ENCODE measurements at regions not wholly inside any gene's neighbourhood (a gene's known extent, or its start where the extent isn't known, plus 50 kb on each side); places are given as distances from the start of the nearest gene placed in this dataset.

GRCh38 chr12:38016602-38017001, 300.0 kb upstream of the ALG10B start:
- no peaks in the 10 kb centered on the region for H3K36me3 ChIP-seq
- H3K4me1 ChIP-seq = no peaks in the 10 kb centered on the region
- WGBS, 2 donors (ENCODE audit: low coverage in 1 of 2) = 62 to 79% methylated on average over 4 of the region's 4 CpGs
- intact Hi-C loops (cut with DNase I; ENCODE audit: low total_unique reads) (no loop called here), in situ Hi-C loops (cut with MboI; ENCODE audit: low pct_ligation_motif_present in 1 of 4, low pct_unique_long_range_greater_than_20kb in 1 of 4, low sequenced_read_pairs in 3 of 4) (no loop called here)
- H3K4me3 ChIP-seq = no peak overlapping the region
- H3K9me3 ChIP-seq = peaks cover 36 to 38% of the 10 kb centered on the region in 2 donors
- TF ChIP-seq EP300 (IDR thresholded peaks at IDR 0.05; ENCODE audit: low read depth) (no peak), POLR2AphosphoS5 (IDR thresholded peaks at IDR 0.05) (no peak), CTCF (IDR thresholded peaks at IDR 0.05) (no peak), POLR2A (IDR thresholded peaks at IDR 0.05) (no peak)
- no peaks in the 10 kb centered on the region for H3K27me3 ChIP-seq
- no peak for DNase-seq
- H3K27ac ChIP-seq = no peak overlapping the region

GRCh38 chr12:38025916-38026315, 290.7 kb upstream of the ALG10B start:
- H3K36me3 ChIP-seq = no peaks in the 10 kb centered on the region
- in situ Hi-C loops (cut with MboI; ENCODE audit: low pct_ligation_motif_present in 1 of 4, low pct_unique_long_range_greater_than_20kb in 1 of 4, low sequenced_read_pairs in 3 of 4) = no loop called here
- TF ChIP-seq POLR2A (IDR thresholded peaks at IDR 0.05) (no peak), EP300 (IDR thresholded peaks at IDR 0.05; ENCODE audit: low read depth) (no peak), POLR2AphosphoS5 (IDR thresholded peaks at IDR 0.05) (no peak), CTCF (IDR thresholded peaks at IDR 0.05) (no peak)
- peaks cover 40 to 41% of the 10 kb centered on the region in 2 donors for H3K9me3 ChIP-seq
- intact Hi-C loops (cut with DNase I; ENCODE audit: low total_unique reads) = no loop called here
- no peaks in the 10 kb centered on the region for H3K27me3 ChIP-seq
- H3K4me1 ChIP-seq = no peaks in the 10 kb centered on the region
- DNase-seq = no peak
- H3K4me3 ChIP-seq = no peak overlapping the region
- H3K27ac ChIP-seq = no peak overlapping the region
- 38 to 39% methylated on average over 1 of the region's 1 CpG for WGBS, 2 donors (ENCODE audit: low coverage in 1 of 2)

GRCh38 chr12:38053113-38053512, 263.5 kb upstream of the ALG10B start:
- Histone ChIP-seq H3K27ac (no peak overlapping the region), H3K4me1 (no peaks in the 10 kb centered on the region), H3K36me3 (no peaks in the 10 kb centered on the region), H3K27me3 (no peaks in the 10 kb centered on the region), H3K9me3 (peaks cover 0 to 7% of the 10 kb centered on the region in 2 donors), H3K4me3 (no peak overlapping the region)
- TF ChIP-seq EP300 (IDR thresholded peaks at IDR 0.05; ENCODE audit: low read depth) (no peak), CTCF (IDR thresholded peaks at IDR 0.05) (no peak), POLR2AphosphoS5 (IDR thresholded peaks at IDR 0.05) (no peak), POLR2A (IDR thresholded peaks at IDR 0.05) (no peak)
- no peak for DNase-seq
- in situ Hi-C loops (cut with MboI; ENCODE audit: low pct_ligation_motif_present in 1 of 4, low pct_unique_long_range_greater_than_20kb in 1 of 4, low sequenced_read_pairs in 3 of 4) = no loop called here
- intact Hi-C loops (cut with DNase I; ENCODE audit: low total_unique reads) = no loop called here
- 67 to 90% methylated on average over 3 to 16 of the region's 16 CpGs for WGBS, 2 donors (ENCODE audit: low coverage in 1 of 2)

GRCh38 chr12:38053655-38054464, 262.7 kb upstream of the ALG10B start:
- Histone ChIP-seq H3K27ac (no peak overlapping the region), H3K9me3 (peaks cover 0 to 4% of the 10 kb centered on the region in 2 donors), H3K4me1 (no peaks in the 10 kb centered on the region), H3K36me3 (no peaks in the 10 kb centered on the region), H3K27me3 (no peaks in the 10 kb centered on the region), H3K4me3 (no peak overlapping the region)
- WGBS, 2 donors (ENCODE audit: low coverage in 1 of 2) = 48 to 77% methylated on average over 5 to 34 of the region's 34 CpGs
- intact Hi-C loops (cut with DNase I; ENCODE audit: low total_unique reads) = no loop called here
- in situ Hi-C loops (cut with MboI; ENCODE audit: low pct_ligation_motif_present in 1 of 4, low pct_unique_long_range_greater_than_20kb in 1 of 4, low sequenced_read_pairs in 3 of 4) = no loop called here
- DNase-seq = peak; percentile 22
- TF ChIP-seq POLR2AphosphoS5 (IDR thresholded peaks at IDR 0.05) = no peak
- peak in 3 of 5 experiments; percentile 25 to 38 (median 27) for TF ChIP-seq CTCF (IDR thresholded peaks at IDR 0.05)

Data from transverse colon (tissue), 4 donors.